H9 (cell line): ENCODE measurements at regions not wholly inside any gene's neighbourhood (a gene's known extent, or its start where the extent isn't known, plus 50 kb on each side); places are given as distances from the start of the nearest gene placed in this dataset.

Experiments used
- DNase-seq: peaks from one replicate; pipeline ENCODE4 v3.0.0-alpha.2; 2017
- H2AFZ ChIP-seq: one replicate; pipeline ENCODE4 v1.6.1; 2013; ENCODE audit warnings: mild to moderate bottlenecking, low read length, control low read depth, moderate library complexity
- H2AK5ac ChIP-seq: 2 replicates; pipeline ENCODE4 v1.6.1; 2013; ENCODE audit warnings: low read length, control low read depth, mixed read lengths; ENCODE audit not compliant: insufficient read length
- H2BK120ac ChIP-seq: one replicate; pipeline ENCODE4 v1.6.1; 2013; ENCODE audit warnings: low read depth, mild to moderate bottlenecking, low read length, control low read depth, inconsistent platforms; ENCODE audit not compliant: poor library complexity, severe bottlenecking
- H2BK12ac ChIP-seq: 2 replicates; pipeline ENCODE4 v1.6.1; 2013; ENCODE audit warnings: low read length, control low read depth, mixed read lengths, low read depth; ENCODE audit not compliant: insufficient read length
- H2BK15ac ChIP-seq: 2 replicates; pipeline ENCODE4 v1.6.1; 2013; ENCODE audit warnings: low read depth, low read length, control low read depth
- H2BK20ac ChIP-seq: one replicate; pipeline ENCODE4 v1.6.1; 2013; ENCODE audit warnings: low read depth, mild to moderate bottlenecking, low read length, control low read depth, inconsistent platforms; ENCODE audit not compliant: poor library complexity, severe bottlenecking
- H2BK5ac ChIP-seq: 2 replicates; pipeline ENCODE4 v1.6.1; 2013; ENCODE audit warnings: low read length, control low read depth, mixed read lengths; ENCODE audit not compliant: insufficient read length
- H3K14ac ChIP-seq: 2 replicates; pipeline ENCODE4 v1.6.1; 2013; ENCODE audit warnings: low read length, control low read depth; ENCODE audit not compliant: insufficient read depth
- H3K18ac ChIP-seq: 2 replicates; pipeline ENCODE4 v1.6.1; 2013; ENCODE audit warnings: low read depth, mild to moderate bottlenecking, mixed read lengths, low read length, control low read depth; ENCODE audit not compliant: insufficient read length
- H3K23ac ChIP-seq: 2 replicates; pipeline ENCODE4 v1.6.1; 2013; ENCODE audit warnings: low read length, control low read depth, mixed read lengths, low read depth; ENCODE audit not compliant: insufficient read length
- H3K23me2 ChIP-seq: 2 replicates; pipeline ENCODE4 v1.6.1; 2013; ENCODE audit warnings: low read depth, mild to moderate bottlenecking, mixed read lengths, low read length, control low read depth; ENCODE audit not compliant: insufficient read length, poor library complexity, severe bottlenecking
- H3K27ac ChIP-seq: 2 replicates; pipeline ENCODE4 v1.5.1; 2013; ENCODE audit warnings: low read length, control low read depth, mixed read lengths, low read depth; ENCODE audit not compliant: insufficient read length
- H3K27me3 ChIP-seq: 2 replicates; pipeline ENCODE4 v1.6.1; 2013; ENCODE audit warnings: low read length, control low read depth, inconsistent platforms; ENCODE audit not compliant: insufficient read depth
- H3K4ac ChIP-seq: 2 replicates; pipeline ENCODE4 v1.6.1; 2013; ENCODE audit warnings: low read depth, mild to moderate bottlenecking, control low read depth, inconsistent platforms, low read length, moderate library complexity
- H3K4me1 ChIP-seq: 2 replicates; pipeline ENCODE4 v1.6.1; 2013; ENCODE audit warnings: low read length, control low read depth, inconsistent platforms; ENCODE audit not compliant: insufficient read depth
- H3K4me2 ChIP-seq: 2 replicates; pipeline ENCODE4 v1.6.1; 2013; ENCODE audit warnings: low read length, control low read depth, mixed read lengths; ENCODE audit not compliant: insufficient read length, insufficient read depth
- H3K56ac ChIP-seq: 2 replicates; pipeline ENCODE4 v1.6.1; 2013; ENCODE audit warnings: low read depth, mild to moderate bottlenecking, mixed read lengths, low read length, control low read depth; ENCODE audit not compliant: insufficient read length
- H3K79me1 ChIP-seq: 2 replicates; pipeline ENCODE4 v1.6.1; 2013; ENCODE audit warnings: low read depth, mild to moderate bottlenecking, moderate library complexity, low read length, control low read depth, inconsistent platforms; ENCODE audit not compliant: insufficient read depth, poor library complexity, severe bottlenecking
- H3K79me2 ChIP-seq: 2 replicates; pipeline ENCODE4 v1.6.1; 2013; ENCODE audit warnings: low read length, control low read depth, inconsistent platforms; ENCODE audit not compliant: insufficient read depth
- H3K9ac ChIP-seq: 2 replicates; pipeline ENCODE4 v1.6.1; 2013; ENCODE audit warnings: low read length, control low read depth, mixed read lengths; ENCODE audit not compliant: insufficient read length; ENCODE audit errors: extremely low read depth
- H3K9me3 ChIP-seq: one replicate; pipeline ENCODE4 v1.6.1; 2013; ENCODE audit warnings: low read depth, low read length, inconsistent platforms; ENCODE audit not compliant: control insufficient read depth
- H3T11ph ChIP-seq: one replicate; pipeline ENCODE4 v1.6.1; 2013; ENCODE audit warnings: mild to moderate bottlenecking, low read length, control low read depth, inconsistent platforms
- H4K20me1 ChIP-seq: one replicate; pipeline ENCODE4 v1.6.1; 2013; ENCODE audit not compliant: control insufficient read depth, insufficient read length, insufficient read depth
- H4K5ac ChIP-seq: 2 replicates; pipeline ENCODE4 v1.6.1; 2013; ENCODE audit warnings: low read depth, mild to moderate bottlenecking, mixed read lengths, low read length, control low read depth; ENCODE audit not compliant: insufficient read length
- H4K8ac ChIP-seq: replicated peaks from 2 replicates; pipeline ENCODE4 v1.6.1; 2013; ENCODE audit warnings: low read length, control low read depth, mixed read lengths, low read depth; ENCODE audit not compliant: insufficient read length
- H4K91ac ChIP-seq: 2 replicates; pipeline ENCODE4 v1.6.1; 2013; ENCODE audit warnings: low read depth, mild to moderate bottlenecking, moderate library complexity, mixed read lengths, low read length, control low read depth; ENCODE audit not compliant: insufficient read length
- H3K27ac Mint-ChIP-seq, 3 experiments: 2 replicates in 2 of 3; 3 replicates in 1 of 3; pipeline ENCODE4 v1.8.0; 2020 to 2021; ENCODE audit warnings: mixed read lengths in 3 of 3, mild to moderate bottlenecking in 1 of 3, moderate library complexity in 1 of 3
- H3K27me3 Mint-ChIP-seq: 2 replicates; pipeline ENCODE4 v1.8.0; 2021; ENCODE audit warnings: low read depth, mild to moderate bottlenecking, moderate library complexity, mixed read lengths
- H3K36me3 Mint-ChIP-seq, 3 experiments: 2 replicates in 2 of 3; 3 replicates in 1 of 3; pipeline ENCODE4 v1.8.0; 2020 to 2021; ENCODE audit warnings: low read depth in 3 of 3, mixed read lengths in 3 of 3; ENCODE audit not compliant: insufficient read depth in 1 of 3
- H3K4me1 Mint-ChIP-seq, 2 experiments: 2 replicates each; pipeline ENCODE4 v1.8.0; 2020; ENCODE audit warnings: mixed read lengths in 2 of 2
- H3K4me3 Mint-ChIP-seq, 2 experiments: 2 replicates in 1 of 2; 3 replicates in 1 of 2; pipeline ENCODE4 v1.8.0; 2020 to 2021; ENCODE audit warnings: mild to moderate bottlenecking in 2 of 2, mixed read lengths in 2 of 2, moderate library complexity in 1 of 2
- H3K9me3 Mint-ChIP-seq, 2 experiments: 2 replicates in 1 of 2; 3 replicates in 1 of 2; pipeline ENCODE4 v1.8.0; 2020; ENCODE audit warnings: mild to moderate bottlenecking in 2 of 2, mixed read lengths in 2 of 2, moderate library complexity in 1 of 2
- WGBS: extraction: QIAGEN DNeasy Blood & Tissue Kit; methylation state at CpG from one replicate; pipeline ENCODE4 v1.1.7; 2013; ENCODE audit warnings: missing lambda C conversion rate, low lambda C conversion rate, mixed read lengths; ENCODE audit not compliant: insufficient read length; ENCODE audit errors: extremely low coverage; 5-methylcytosine and 5-hydroxymethylcytosine counted together
- TF ChIP-seq, protein P1 (sequence below): fragments of 200-600 bp; sonication (generic); conservative IDR thresholded peaks from 3 replicates; pipeline ENCODE4 v1.8.0; 2021; ENCODE audit warnings: antibody characterized with exemption, mild to moderate bottlenecking

DNA sequence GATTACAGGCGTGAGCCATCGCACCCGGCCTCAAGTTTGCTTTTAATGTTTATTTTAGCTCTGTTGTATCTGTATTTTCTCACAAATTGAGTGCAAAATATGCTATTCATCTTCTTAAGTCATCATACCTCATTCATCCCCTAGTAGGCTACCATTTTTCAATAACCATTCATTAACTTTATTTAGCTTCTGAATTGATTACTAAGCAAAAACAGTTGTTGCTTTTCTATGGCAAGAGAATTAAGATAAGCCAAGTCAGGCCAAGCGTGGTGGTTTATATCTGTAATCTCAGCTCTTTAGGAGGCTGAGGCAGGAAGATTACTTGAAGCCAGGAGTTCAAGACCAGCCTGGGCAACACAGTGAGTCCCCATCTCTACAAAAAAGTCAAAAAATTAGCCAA lies 63.3 kb upstream of the CERS6 start:
- Histone ChIP-seq H3K18ac (no peak overlapping the region), H2BK15ac (no peak overlapping the region), H2BK20ac (no peak overlapping the region), H2BK12ac (no peak overlapping the region), H3K56ac (no peak overlapping the region), H3K4me1 (no peaks in the 10 kb centered on the region), H3K79me1 (no peaks in the 10 kb centered on the region), H2AFZ (no peak overlapping the region), H4K91ac (no peak overlapping the region), H4K20me1 (no peaks in the 10 kb centered on the region), H2BK5ac (no peak overlapping the region), H3K14ac (no peak overlapping the region), H2BK120ac (no peak overlapping the region), H3K9me3 (no peaks in the 10 kb centered on the region), H2AK5ac (no peak overlapping the region), H3K4me2 (no peak overlapping the region), H4K5ac (no peak overlapping the region), H4K8ac (no peak overlapping the region), H3K9ac (no peak overlapping the region), H3K27me3 (no peaks in the 10 kb centered on the region), H3T11ph (no peak overlapping the region), H3K23ac (no peak overlapping the region), H3K79me2 (no peaks in the 10 kb centered on the region), H3K23me2 (no peaks in the 10 kb centered on the region), H3K4ac (no peak overlapping the region), H3K27ac (no peak overlapping the region)
- Mint-ChIP-seq H3K4me3 (no peak overlapping the region), H3K9me3 (no peaks in the 10 kb centered on the region), H3K36me3 (no peaks in the 10 kb centered on the region), H3K4me1 (no peaks in the 10 kb centered on the region), H3K27ac (no peak overlapping the region), H3K27me3 (no peaks in the 10 kb centered on the region)
- TF ChIP-seq, protein P1, sequence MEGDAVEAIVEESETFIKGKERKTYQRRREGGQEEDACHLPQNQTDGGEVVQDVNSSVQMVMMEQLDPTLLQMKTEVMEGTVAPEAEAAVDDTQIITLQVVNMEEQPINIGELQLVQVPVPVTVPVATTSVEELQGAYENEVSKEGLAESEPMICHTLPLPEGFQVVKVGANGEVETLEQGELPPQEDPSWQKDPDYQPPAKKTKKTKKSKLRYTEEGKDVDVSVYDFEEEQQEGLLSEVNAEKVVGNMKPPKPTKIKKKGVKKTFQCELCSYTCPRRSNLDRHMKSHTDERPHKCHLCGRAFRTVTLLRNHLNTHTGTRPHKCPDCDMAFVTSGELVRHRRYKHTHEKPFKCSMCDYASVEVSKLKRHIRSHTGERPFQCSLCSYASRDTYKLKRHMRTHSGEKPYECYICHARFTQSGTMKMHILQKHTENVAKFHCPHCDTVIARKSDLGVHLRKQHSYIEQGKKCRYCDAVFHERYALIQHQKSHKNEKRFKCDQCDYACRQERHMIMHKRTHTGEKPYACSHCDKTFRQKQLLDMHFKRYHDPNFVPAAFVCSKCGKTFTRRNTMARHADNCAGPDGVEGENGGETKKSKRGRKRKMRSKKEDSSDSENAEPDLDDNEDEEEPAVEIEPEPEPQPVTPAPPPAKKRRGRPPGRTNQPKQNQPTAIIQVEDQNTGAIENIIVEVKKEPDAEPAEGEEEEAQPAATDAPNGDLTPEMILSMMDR = no peak
- no CpG with 5 or more reads among the region's 4 CpGs for WGBS
- DNase-seq = no peak
